Ovary (tissue), 3 donors: ENCODE measurements at regions not wholly inside any gene's neighbourhood (a gene's known extent, or its start where the extent isn't known, plus 50 kb on each side); places are given as distances from the start of the nearest gene placed in this dataset.

Experiments used
- CTCF ChIP-seq, 3 donors: fragments of 450-650 bp in 2 of 3; fragments of 200-600 bp in 1 of 3; IDR thresholded peaks; one replicate each; pipeline versions ENCODE4 v1.5.1 to v1.8.0; 2016 to 2022; ENCODE audit warnings: antibody characterized with exemption in 3 of 3, mild to moderate bottlenecking in 1 of 3
- POLR2A ChIP-seq: fragments of 450-650 bp; IDR thresholded peaks from one replicate; pipeline ENCODE4 v1.6.1; 2017; ENCODE audit warnings: antibody characterized with exemption, mild to moderate bottlenecking, moderate library complexity
- donor health status: DM: no; HTN: no; CAD: no.

DNA sequence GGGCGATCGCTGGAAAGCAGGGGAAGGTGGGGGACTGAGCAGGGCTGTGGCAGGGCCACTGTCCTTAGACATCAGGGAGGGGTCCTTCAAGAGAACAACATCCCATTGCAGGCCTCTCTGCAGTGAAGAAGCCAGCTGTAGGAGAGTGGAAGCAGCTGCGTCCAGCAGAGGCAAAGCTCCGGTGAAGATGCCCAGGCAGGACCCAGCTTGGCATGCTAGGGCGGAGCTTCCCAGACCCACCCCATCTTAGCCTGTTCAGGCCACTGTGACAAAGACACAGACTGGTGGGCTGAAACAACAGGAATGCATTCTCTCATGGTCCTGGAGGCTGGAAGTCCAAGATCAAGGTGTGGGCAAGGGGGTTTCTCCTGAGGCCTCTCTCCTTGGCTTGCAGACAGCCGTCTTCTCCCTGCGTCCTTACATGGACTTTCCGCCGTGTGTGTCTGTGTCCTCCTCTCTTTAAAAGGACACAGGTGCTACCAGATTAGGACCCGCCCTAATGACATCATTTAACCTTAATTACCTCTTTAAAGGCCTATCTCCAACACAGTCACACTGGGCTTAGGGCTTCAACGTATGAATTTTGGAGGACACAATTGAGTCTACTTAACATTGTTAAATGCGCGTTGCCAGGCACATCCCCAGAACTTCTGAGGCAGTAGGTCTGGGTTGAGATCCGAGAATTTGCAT is 178.1 kb upstream of the GRB10 start:
- TF ChIP-seq CTCF (IDR thresholded peaks at IDR 0.05), result no peak
- no peak for TF ChIP-seq POLR2A
